AG04449 (cell line): ENCODE measurements at regions not wholly inside any gene's neighbourhood (a gene's known extent, or its start where the extent isn't known, plus 50 kb on each side); places are given as distances from the start of the nearest gene placed in this dataset.

Experiments
- CTCF ChIA-PET: fragments of 350-600 bp; formaldehyde crosslinking; extraction: SDS; loops from one replicate; lab custom pipeline; 2021; ENCODE audit warnings: antibody characterized with exemption; lab: Yijun Ruan, JAX
- POLR2A ChIA-PET: fragments of 400-600, 350-600 bp; formaldehyde crosslinking; extraction: SDS; loops from one replicate; lab custom pipeline; 2020; ENCODE audit warnings: antibody characterized with exemption, inconsistent platforms; lab: Yijun Ruan, JAX
- DNase-seq: peaks from one replicate; pipeline ENCODE4 v3.0.0-alpha.2; 2010; ENCODE audit warnings: low read depth, low spot score
- H3K4me3 ChIP-seq: 2 replicates; pipeline ENCODE4 v1.5.1; 2011; ENCODE audit warnings: low read depth, mild to moderate bottlenecking, control low read depth, low read length
- CTCF ChIP-seq: IDR thresholded peaks from one replicate; pipeline ENCODE4 v1.5.1; 2011; ENCODE audit warnings: mild to moderate bottlenecking, moderate library complexity, low read length, control low read depth, inconsistent platforms; ENCODE audit not compliant: insufficient read depth; ENCODE audit errors: missing control alignments

DNA sequence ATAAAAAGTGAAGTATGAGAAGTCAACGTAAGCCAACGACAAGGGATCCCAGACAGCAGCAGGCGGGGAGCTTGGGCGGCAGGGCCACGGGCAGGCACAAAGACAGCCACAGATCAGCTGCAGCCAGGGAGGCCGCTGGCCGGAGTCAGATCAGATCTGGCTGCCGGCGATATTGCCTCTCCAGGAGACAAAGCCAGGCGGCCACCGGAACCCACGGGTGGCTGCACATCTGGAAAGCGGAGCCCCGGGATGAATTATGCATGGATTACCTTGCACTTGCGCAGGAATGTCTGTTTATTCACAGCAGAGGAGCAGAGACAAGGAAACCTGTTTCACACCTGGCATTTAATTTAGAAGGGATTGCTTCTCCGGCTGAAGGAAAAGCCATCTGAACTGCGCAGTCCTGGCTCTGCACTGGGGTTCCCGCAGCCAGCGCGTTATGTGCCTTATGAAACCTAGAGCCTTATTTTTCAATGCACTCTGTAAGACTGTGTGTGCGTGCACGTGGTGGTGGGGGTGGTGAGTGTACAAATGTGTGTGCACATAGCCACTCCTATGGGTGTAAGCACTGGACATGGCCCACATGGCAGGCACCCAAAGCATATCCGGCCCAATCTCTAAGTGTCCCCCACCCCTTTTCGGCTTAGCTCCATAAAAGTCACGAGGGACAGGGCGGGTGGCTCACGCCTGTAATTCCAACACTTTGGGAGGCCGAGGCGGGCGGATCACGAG lies 427.8 kb upstream of the MCTP2 start:
- ChIA-PET POLR2A (no interaction called here), CTCF (interaction anchor here (1.0 to 1.4 kb wide), 2 partner anchors 172 to 316 kb away, joined by 3 to 4 read pairs; no protein-coding TSS in a partner anchor)

DNA sequence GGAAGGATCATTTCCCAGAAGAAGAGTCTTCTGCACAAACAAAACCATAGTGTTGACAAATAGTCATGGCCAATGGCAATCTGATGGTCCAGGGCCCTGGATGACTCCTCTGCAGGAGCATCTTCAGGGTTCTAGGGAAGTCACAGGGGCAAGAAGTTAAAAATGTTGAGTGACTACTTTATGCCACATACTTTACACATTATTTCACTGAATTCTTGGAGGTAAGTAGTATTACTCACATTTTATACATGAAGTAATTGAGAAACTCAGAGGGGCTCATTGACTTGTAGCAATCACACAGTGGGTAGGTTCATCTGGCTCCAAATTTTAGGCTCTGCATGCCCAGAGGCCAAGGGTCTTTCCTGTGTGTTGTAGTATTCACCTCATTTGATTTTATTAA lies 430.2 kb upstream of the MCTP2 start:
- TF ChIP-seq CTCF, result no peak
- POLR2A ChIA-PET, result no interaction called here
- DNase-seq, result no peak
- H3K4me3 ChIP-seq, result no peak overlapping the region
- CTCF ChIA-PET, result no interaction called here

More for the DNA sequence above, 427.8 kb upstream of the MCTP2 start:
- no peak for DNase-seq
- no peak for TF ChIP-seq CTCF
- no peak overlapping the region for H3K4me3 ChIP-seq

- ChIA-PET CTCF (no interaction called here), POLR2A (no interaction called here)
- no peak for DNase-seq
- H3K4me3 ChIP-seq, result no peak overlapping the region
- TF ChIP-seq CTCF, result no peak
These were observed 430.6 kb upstream of the MCTP2 start for GRCh38 chr15:93800805-93801204.

- ChIA-PET CTCF (interaction anchor here (1.3 kb wide), 1 partner anchor 330 kb away, joined by 3 read pairs; no protein-coding TSS in a partner anchor), POLR2A (no interaction called here)
- no peak for TF ChIP-seq CTCF
- no peak overlapping the region for H3K4me3 ChIP-seq
- no peak for DNase-seq
These were observed 441.9 kb upstream of the MCTP2 start for GRCh38 chr15:93789441-93789840.

DNA sequence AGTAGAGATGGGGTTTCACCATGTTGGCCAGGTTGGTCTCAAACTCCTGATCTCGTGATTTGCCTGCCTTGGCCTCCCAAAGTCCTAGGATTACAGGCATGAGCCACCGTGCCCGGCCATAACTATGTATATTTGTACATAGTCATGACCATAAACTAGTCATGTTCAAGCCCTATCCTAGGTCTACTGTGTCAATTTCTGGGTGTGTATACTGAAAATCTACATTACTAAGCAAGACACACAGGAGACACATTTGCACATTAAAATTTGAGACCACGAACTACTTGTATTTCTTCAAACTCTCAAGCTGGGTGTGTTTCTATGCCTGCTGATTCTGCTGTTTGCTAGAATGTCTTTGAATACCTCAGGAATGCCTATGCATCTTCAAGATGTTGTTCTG lies 451.3 kb upstream of the MCTP2 start:
- ChIA-PET POLR2A (no interaction called here), CTCF (no interaction called here)
- no peak overlapping the region for H3K4me3 ChIP-seq
- DNase-seq, result no peak
- TF ChIP-seq CTCF, result no peak

DNA sequence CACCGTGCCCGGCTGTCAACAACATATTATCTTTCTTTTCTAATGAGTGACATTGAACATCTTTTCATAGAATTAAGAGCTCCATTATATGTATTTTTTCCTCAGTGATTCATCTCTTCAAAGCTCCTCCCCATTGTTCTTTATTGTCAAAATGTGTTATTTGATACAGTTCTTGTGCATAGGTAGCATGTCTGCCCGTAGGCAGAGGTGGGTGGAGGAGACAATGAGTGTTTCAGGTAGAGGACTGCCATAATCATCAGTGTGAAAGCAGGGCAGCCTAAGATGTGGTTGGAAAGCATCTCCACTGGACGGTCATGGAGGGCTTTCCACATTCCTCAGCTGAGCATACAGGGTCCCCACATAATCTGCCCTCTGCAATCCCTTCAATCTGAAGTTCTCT lies 452.0 kb upstream of the MCTP2 start:
- DNase-seq, result no peak
- POLR2A ChIA-PET, result no interaction called here

More for the DNA sequence above, 452.0 kb upstream of the MCTP2 start:
- TF ChIP-seq CTCF, result no peak
- CTCF ChIA-PET, result no interaction called here
- H3K4me3 ChIP-seq, result no peak overlapping the region
